ENCODE measurements at regions not wholly inside any gene's neighbourhood (a gene's known extent, or its start where the extent isn't known, plus 50 kb on each side); places are given as distances from the start of the nearest gene placed in this dataset.
"Not testable (repeated sequence)": the region's sequence is repeated elsewhere in the genome, so short reads cannot be mapped to it uniquely, and the experiment has no call there.

DNA sequence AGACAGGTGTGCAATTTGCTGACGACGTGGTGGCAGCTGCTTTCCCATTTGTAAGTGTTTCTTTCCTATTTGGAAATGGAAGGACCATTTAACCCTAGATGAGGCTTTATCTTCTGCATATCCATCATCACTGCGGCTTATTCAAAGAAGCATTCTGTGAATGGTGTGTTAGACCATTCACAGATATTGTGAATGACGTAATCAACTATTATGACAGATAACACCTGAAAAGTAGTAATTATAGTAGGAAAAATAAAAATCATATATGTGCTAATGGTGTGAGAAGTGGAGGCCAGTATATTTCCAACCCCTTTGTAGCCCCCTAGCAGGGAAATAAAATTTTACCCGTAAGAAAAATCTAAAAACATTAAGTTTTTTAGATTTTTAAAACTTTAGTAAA lies 424.5 kb upstream of the CRIM1 start:
- no peak for DNase-seq

DNA sequence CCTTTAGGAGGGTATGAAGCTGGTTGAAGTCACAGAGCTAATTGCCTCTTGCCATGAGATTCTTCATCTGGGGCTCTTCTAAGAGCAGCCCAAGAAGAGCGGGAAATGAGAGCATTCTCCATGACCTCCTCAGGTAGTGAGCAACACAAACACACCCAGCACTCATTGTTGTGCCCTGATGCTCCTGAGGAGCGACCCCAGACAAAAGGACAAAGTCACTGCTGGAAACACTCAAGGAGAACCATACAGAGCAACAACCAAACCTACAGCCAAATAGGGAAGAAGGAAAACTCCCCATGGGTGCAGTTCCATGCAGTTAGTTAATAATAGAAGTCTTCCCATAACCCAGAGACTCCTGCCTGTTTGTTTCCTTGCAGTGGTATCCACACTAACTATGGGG lies 426.0 kb upstream of the CRIM1 start:
- no peak for DNase-seq

DNA sequence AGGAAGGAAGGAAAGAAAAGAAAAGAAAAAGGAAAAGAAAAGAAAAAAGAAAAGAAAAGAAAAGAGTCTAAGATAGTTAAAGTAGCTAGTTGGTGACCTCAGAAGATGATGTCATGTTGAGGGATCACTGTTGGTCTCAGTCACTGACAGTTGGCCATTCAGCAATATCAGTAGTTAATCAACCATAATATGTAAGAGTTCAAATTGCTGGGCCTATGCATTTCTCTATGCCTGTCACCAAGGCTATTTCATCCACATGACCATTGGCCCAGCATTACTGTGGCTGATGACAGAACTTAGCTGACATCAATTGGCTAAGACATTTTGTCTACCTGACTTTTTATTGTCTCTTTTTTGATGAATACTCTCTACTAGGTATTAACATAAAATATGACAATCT lies 435.5 kb upstream of the CRIM1 start:
- DNase-seq = no peak

DNA sequence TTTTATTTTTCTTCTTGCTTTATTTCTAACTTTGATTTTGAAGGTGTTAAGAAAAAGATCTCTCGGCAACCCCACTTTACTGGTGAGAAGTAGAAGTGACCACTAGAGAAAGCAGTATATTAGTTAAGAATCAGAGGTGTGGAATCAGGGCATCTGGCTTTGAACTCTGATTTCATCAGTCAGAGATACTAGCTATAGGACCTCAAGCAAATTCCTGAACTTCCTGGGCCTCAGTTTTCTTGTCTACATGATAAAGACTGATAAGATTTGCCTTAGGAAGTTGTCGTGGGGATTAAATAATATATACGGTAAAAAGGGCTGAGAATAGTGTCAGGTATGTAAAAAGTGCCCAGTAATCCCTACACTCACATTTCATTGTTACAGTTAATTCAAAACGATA lies 440.3 kb upstream of the CRIM1 start:
- no peak for DNase-seq

DNA sequence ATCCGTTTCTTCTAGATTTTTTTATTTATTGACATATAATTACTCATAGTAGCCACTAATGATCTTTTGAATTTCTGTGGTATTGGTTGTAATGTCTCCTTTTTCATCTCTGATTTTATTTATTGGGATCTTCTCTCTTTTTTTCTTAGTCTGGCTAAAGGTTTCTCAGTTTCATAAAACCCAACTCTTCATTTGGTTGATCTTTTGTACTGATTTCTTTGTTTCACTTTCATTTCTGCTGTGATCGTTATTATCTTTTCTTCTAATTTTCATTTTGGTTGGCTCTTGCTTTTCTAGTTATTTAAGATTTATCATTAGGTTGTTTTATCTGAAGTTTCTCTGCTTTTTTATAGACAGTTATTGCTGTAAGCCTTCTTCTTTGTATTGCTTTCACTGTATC lies 463.6 kb upstream of the CRIM1 start:
- DNase-seq = no peak

DNA sequence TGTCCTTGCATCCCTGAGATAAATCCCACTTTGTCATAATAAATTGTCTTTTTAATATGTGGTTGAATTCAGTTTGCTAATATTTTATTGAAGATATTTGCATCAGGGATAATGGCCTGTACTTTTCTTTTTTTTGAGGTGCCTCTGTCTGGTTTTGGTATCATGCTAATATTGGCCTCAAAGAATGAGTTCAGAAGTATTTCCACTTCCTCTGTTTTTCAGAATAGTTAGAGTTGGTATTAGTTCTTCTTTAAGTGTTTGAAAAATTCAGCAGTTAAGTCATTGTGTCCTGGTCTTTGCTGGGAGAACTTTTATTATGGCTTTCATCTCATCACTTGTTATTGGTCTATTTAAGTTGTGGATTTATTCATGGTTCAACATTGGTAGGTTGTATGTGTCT lies 464.1 kb upstream of the CRIM1 start:
- no peak for DNase-seq

DNA sequence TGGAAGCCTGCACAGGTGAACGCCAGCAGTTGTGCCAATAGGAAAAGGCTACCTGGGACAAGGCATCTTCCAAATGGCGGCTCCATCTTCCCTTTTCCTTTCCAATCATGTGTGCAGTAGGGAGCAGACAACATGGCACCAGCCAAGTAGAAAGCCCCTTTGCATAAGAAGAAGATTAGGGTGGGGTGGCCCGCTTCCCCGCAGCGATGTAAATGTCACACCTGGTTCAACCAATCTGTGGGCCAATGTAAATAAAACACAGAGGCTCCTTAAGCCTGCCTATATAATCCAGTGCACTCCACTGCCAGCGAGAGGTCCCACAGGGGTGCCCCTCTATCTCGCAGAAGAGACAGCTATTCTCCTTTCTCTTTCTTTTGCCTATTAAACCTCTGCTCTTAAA lies 468.4 kb upstream of the CRIM1 start:
- no peak for DNase-seq

DNA sequence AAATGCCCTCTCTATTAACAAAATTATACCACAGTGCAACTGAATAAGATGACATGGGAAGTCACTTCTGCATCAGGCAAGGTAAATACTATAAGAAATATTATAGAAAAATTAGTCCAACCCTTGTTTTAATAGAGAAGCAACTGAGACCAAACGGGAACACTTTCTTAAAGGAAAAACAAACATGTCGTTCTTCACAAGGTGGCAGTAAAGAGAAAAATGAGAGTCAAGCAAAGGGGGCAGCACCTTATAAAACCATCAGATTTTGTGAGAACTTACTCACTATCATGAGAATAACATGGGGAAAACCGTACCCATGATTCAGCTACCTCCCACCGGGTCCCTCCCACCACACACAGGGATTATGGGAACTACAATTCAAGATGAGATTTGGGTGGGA lies 481.7 kb upstream of the CRIM1 start:
- DNase-seq = no peak

DNA sequence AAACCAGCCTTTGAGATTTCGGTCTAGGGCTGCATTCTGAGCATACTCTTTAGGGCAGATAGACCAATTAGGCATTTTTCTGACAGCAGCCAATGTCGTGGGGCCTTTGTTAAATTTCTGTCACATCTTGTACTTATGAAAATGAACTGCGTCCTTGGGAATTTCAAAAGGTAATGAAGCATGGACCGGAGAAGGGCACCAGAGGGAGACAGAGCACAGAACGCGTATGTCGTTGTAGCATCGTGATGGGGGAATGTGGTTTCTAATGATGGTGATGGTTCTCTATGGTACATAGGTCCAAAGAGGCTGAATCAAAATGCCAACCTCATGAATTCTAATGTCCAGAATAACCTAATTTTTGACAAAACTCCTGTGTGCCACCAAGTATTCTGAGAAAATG lies 483.9 kb upstream of the CRIM1 start:
- DNase-seq = no peak

DNA sequence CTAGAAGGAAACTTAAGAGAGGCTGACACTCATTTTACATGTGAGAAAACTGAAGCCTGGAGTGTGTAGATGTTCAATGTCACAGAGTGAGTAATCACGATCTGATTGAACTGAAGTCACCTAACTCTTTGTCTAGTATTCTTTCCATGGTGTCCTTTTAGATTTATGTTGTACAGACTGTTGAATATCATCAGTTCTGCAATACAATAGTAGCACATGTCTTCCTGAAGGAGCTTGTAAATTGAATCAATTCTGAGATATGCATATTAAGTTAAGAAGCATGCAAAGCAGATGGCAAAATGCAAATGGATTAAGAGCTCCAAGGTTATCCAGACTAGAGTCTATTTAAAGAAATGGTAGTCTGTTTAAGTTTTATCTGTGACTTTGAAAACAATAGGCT lies 484.9 kb upstream of the CRIM1 start:
- DNase-seq = no peak

DNA sequence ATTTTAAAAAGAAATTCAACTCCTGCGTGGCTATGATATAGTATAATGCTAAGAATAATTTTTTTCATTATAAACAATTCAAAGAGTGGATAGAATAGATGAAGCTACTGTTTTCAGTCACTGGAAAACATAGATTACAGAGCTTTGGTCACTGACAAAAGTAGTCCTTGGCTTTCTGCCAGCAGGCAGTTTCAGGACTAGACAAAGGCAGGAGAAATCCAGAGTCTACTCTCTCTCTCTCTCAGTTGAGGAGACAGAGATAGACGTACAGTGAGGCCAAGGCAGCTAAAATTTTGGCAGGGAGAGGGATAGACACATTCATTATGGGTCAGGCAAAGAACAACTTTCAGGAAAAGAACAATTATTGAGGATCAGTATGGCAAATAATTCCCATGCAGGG lies 491.4 kb upstream of the CRIM1 start:
- no peak for DNase-seq

DNA sequence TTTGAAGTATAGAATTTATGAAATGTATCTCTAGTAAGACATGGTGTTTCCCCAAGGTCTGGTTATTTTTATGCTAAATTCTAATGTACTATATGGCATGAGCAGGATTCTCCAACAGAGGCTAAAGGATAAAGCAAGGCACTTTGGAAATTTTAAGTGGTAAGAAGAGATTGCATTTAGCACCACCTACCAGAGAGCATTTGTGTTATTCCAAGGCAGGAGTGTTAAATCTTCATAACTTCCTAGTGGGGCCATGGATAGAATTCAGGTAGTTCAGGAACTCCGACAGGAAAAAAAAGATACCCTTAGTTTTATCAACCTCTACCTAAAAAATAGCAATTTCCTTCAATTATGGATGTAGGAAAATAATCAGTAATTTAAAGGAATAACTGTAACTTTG lies 497.4 kb upstream of the CRIM1 start:
- DNase-seq = no peak

DNA sequence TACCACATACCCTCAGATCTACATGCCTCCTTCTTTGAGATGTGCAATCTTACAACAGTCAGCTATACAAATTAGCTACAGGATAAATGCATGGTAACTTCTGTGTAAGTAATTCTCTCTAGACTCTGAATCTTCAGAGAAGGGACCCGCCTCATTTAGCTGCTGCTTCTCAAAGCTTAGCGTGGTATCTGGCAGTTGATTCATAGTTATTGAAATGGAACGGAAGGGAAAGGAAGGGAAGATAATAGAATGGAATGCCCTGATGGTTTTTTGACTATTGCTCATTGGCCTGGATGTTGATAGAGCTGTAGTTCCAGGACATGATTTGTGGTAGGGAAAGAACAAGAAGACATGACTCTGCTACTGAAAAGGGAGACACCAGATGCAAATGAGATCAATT lies 498.1 kb upstream of the CRIM1 start:
- no peak for DNase-seq

DNA sequence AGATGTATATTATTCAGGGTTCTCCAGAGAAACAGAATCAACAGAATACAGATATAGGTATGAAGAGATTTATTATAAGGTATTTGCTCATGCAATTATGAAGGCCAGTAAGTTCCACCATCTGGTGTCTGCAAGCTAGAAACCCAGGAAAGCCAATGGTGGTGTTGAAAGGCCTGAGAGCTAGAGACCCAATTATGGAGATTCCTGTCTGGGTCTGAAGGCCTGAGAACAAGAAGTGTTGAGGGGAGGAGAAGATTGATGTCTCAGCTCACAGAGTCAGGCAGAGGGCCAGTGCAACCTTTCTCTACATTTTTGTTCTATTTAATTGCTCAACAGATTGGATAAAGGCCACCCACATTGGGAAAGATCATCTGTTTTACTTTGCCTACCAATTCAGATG lies 524.2 kb upstream of the CRIM1 start:
- DNase-seq = no peak

DNA sequence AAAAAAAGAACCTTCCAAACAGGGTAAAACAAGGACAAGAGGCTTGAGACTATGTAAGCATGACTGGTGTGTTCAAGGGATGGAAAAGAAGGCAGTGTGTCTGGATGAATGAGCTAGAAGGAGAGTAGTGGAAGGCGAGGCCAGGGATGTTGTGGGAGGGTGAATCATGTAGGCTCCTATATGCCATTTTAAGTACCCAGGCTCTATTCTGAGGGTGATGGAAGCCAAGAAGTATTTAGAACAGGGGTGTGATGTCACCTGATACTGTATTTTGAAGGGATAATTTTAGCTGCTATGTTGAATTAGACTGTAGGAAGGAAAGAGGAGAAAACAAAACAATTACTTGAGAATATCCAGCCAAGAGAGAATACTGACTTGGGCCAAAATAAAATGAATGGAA lies 524.7 kb upstream of the CRIM1 start:
- no peak for DNase-seq

DNA sequence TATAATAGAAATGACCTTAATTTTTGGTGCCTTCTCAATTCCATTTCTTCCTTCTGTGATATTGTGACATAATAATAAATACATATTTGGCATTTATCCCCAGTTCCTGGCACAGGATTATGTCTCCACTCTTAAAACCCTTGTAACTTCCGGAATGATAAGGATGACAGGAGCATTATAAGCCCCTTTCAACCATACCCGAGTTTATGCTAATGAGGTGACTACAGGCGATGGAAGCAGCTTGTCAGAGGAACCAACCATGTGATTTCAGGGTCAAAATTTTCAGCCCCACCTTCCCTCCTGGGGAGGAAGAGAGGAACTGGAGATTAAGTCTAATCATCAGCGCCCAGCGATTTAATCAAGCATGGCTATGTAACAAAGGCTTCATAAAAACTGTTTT lies 528.5 kb upstream of the CRIM1 start:
- DNase-seq = no peak

DNA sequence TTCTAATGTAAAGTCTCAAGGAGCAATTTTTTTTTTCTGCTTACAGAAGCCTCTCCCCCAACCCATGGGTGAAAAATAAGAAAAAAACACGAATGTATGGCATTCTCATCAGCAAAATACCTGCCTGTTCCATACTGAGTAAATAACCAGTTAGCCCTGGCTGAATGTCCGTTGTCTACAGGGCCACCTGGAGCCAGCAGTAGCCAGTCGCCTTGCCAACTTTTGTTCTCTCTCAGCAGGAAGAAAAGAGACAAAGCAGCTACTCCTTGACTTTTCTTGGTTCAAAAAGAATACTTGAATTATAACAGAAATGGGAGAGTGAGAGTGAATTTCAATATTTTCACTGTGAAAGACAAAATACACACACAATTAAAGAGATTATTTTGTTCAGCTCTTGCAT lies 532.9 kb upstream of the CRIM1 start:
- DNase-seq = no peak

DNA sequence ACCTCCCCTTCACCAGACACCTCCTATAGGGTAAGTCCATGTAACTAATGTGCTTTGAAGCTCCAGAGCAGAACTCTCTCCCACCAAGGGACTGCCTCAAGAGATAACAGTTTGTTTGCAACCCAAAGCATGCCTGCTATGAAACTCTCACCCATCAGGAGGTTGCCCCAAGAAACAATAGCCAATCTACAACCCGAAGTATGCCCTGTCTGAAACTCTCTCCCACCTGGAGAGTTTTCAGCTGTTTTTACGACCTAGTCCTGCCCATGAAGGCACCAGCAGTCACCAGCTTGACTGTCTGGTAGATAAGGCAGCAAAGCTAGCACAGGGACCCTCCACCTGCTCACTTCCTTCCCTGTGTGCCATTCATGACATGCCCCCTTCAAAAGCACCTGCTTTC lies 533.9 kb upstream of the CRIM1 start:
- no peak for DNase-seq

DNA sequence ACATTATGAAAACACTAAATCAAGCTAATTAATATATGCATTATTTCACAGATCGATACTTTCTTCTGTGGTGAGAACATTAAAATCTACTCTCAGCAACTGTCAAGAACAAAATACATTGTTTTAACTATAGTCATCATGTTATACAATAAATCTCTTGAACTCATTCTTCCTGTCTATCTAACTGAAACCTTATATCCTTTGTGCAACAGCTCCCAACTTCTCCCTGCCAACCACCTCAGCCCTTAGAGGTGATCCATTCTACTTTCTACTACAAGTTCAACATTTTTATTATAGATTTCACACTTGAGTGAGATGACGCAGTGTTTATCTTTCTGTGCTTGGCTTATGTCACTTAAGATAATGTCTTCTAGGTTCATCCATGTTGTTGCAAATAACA lies 535.2 kb upstream of the CRIM1 start:
- DNase-seq = no peak

DNA sequence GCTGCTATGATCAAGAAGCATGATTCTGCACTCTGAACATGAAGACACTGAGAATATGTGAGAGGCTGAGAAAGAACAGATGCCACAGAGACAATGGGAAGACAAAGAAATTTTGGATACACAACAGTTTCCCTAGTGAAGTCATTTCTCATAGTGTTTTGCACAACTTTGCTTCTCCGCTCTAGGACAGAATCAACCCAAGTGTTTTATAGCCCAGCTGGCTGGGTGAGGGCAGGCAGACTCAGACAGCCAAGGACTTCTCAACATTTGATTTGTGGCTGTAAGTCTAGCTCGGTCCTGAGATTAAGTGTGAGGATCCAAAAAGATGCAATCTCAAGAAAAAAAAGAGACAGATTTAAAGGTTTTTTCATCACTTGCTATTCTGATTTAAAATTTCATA lies 536.5 kb upstream of the CRIM1 start:
- no peak for DNase-seq

DNA sequence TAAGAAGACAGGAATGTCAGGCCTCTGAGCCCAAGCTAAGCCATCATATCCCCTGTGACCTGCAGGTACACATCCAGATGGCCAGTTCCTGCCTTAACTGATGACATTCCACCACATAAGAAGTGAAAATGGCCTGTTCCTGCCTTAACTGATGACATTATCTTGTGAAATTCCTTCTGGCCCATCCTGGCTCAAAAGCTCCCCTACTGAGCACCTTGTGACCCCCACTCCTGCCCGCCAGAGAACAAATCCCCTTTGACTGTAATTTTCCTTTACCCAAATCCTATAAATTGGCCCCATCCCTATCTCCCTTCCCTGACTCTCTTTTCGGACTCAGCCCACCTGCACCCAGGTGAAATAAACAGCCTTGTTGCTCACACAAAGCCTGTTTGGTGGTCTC lies 537.2 kb upstream of the CRIM1 start:
- not testable (repeated sequence) for DNase-seq

DNA sequence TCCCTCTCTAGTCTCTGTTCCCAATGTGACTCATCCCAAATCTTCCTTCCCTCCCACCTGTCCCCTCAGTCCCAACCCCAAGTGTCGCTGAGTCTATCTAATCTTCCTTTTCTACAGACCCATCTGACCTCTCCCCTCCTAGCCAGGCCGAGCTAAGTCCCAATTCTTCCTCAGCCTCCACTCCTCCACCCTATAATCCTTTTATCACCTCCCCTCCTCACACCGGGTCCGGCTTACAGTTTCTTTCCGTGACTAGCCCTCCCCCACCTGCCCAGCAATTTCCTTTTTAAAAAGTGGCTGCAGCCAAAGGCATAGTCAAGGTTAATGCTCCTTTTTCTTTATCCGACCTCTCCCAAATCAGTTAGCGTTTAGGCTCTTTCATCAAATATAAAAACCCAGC lies 541.0 kb upstream of the CRIM1 start:
- DNase-seq = not testable (repeated sequence)

DNA sequence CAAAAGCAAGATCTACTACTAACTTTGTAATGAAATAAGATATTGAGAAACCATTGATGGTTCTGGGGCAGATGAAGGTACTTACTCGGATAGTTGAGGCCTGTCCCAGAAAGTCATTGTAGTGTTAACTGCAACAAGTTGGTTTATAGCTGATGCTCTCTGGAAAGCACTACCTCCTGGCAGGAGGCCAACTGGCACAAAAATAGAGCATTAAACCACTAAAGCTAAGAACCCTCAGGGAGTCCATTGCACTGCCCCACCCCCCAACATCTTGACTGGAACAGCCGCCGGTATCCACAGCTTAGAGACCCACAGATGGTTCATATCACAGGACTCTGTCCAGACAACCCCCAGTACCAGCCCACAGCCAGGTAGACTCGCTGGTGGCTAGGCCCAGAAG lies 552.5 kb upstream of the CRIM1 start:
- DNase-seq = no peak

DNA sequence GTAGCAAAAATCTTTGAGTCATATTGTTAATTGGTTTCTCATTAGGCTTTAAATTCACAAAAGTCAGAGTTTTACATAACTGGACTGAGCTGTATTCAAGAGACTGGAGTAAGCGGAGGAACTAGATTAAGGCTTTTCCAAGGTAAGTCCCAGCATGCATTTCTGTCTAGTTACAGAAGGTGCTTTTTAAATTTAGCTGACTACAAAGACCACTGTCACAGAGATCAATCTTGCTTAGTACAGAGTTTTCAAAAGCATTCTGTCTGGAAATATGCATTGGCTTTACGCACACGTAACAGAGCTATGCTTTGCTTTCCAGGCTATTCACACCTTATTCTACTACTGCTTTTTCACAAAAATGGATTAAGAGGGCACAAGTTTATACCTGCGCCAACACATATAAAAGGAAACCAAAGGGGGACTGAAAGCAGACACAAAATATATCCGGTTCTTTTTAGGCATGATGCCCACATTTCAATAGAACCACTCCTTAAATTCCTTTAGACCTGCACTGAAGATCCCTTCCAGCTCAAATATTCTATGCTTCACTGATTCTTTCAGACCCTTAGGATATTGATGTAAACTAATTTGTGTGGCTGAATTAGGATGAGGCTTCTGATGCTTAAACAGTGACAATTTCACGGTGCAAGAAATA lies 560.7 kb upstream of the CRIM1 start:
- no peak for DNase-seq

DNA sequence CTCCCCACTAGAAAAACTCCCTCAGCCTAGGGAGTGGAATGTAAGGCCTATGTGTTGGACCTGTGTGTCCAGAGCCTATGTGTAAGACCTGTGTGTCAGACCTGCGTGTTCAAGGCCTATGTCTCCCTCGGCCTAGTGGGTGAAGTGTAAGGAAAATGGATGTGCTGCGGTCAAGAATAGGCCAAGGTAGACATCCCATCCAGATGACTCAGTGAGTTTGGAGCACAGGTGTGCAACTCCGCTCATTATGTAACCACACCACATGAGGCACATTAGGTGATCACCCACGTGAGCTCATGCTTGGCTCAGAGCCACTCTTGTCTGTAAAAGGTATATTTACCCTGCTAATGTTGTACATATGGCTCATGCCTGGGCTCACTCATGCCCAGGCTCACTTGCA lies 565.3 kb upstream of the CRIM1 start:
- DNase-seq = no peak

DNA sequence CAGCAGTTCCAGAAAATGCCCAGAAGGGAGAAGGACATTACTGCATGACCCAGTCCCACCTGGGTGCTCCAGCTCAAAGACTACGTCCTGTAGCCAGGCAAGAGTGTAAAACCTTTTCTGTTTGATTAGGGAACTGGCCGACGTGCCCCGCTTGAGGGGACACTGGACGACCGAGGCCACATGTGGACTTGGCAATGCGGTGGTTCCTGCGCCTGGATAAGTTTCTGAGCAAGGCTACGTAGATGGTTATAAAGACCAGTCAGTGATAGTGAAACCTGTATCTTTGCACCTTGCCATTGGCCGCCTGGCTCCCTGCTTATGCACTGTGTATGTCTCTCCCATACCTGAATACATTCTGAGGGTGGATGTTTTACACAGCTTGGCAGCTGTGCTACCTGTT lies 567.0 kb upstream of the CRIM1 start:
- no peak for DNase-seq

All from NCI-H2081 (cell line).